Occipital lobe (tissue), 1 donor: ENCODE measurements at regions not wholly inside any gene's neighbourhood (a gene's known extent, or its start where the extent isn't known, plus 50 kb on each side); places are given as distances from the start of the nearest gene placed in this dataset.
"Not testable (repeated sequence)": the region's sequence is repeated elsewhere in the genome, so short reads cannot be mapped to it uniquely, and the experiment has no call there.

Source experiments
- DNase-seq: peaks from one replicate; lab custom pipeline; 2025; lab: John Stamatoyannopoulos, UW

DNA sequence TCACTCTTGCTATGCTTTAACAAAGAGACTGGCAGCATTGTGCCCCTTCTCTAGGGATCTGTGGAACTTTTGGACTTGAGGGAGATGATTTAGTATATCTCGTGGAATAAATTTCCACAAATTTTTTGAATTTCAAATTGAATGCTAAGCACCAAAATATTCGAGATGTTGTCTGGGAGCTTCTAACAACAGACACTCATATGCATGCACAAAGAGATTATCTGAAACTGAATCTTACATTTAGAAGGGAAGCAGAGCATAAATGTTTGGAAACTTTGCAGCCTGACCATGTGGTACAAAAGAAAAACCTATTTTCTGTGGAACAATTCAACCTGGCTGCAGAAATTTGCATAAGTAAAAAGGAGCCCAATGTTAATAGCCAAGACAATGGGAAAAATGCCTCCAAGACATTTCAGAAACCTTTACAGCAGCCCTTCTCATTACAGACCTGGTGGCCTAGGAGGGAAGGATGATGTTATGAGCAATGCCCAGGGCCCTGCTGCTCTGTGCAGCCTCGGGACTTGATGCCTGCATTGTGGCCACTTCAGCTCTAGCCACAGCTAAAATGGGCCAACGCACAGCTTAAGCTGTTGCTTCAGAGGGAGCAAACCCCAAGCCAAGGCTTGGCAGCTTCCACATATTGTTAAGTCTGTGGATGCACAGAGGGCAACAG lies 285.8 kb upstream of the FAM174A start:
- DNase-seq, result no peak

DNA sequence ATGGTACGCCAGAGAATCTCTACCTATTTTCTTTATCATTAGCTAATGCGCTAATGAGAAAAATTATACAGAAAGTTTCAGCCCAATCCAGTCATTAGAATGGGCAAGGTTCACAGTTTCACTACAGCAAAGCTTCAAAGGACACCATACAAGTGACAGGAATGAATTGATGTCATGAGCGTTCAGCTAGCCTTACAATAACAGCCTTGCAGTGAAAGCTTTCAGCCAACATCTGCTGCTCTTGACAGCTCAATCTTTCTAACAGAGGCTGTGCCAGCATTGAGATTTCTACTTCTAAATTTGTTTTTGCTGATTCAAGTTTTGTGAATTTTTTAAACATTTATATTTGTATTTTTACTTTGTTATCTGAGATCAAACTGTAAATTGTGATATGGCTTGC lies 302.4 kb upstream of the FAM174A start:
- DNase-seq, result no peak

DNA sequence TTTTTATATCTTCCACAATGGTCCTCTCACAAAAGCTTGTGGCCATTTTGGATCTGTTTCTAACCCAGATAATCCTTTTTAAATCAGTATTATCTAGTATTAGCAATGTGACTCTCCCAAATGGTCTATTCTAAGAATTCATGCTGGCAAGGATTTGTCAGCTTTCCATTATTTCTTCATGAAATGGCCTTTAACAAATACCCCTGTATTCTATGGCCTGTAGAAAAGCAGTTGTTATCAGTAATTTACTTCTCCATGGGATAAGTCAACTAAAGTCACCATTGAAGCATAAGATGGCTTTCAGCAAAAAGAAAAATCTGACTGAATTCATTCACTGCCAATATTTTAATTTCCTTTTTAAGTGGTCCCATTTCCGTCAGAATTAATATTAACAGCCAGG lies 346.4 kb upstream of the FAM174A start:
- DNase-seq, result no peak

GRCh38 chr5:100188339-100188738 lies 346.8 kb upstream of the FAM174A start:
- no peak for DNase-seq

DNA sequence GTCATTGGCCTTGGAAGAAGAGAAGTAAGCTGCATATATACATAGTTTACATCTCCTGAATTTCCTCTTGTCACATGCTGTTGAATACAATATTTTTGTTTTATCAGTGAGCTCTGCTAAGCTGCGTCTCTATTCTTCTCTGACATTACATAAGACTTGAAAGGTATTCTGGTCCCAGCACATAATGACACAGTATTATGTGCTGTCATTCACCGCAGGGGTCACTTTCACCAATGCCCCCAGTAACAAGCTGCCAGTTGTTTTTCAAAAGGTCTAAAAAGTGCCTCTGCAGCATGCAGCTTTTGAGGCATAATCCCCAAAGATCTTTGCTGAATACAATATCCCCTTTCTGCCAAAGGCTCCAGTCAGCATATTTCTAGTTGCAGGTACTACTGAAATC lies 349.0 kb upstream of the FAM174A start:
- DNase-seq, result no peak

GRCh38 chr5:100182402-100182801 lies 352.8 kb upstream of the FAM174A start:
- DNase-seq, result no peak

DNA sequence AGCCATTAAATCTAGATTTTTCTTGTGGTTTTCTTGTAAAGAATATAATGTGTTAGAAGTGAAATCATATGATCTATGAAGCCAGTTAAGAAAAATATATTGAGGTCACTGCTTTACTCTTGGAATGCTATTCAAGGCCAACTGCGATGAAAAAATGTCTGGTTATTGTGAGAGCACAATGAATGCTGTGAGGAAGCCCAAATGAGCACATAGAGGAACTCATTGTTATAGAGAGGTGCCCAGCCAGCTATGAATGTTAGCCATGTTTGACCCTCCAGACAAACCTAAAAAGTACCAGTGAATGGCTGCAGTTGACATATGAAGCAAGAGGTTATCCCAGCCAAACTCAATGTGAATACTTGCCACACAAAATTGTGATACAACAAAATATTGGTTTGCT lies 359.8 kb upstream of the FAM174A start:
- no peak for DNase-seq

GRCh38 chr5:100165309-100165708 lies 369.9 kb upstream of the FAM174A start:
- no peak for DNase-seq

DNA sequence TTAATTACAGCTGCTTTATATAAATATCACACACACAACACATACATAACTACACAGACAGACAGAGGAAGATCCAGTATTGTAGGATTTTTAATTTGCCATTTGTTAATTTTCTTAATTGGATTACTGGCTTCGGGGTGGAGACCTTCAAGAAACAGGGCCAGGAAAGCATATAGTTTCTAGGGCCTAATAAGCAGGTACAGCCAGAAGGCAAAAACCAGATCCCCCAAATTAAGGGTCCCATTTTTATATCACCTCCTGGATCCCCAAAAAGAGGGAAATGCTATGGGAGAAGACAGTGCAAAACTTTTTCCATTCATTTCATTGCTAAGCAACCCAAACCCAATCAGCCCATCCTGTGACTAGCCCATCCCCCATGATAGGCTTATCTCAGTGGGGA lies 373.3 kb upstream of the FAM174A start:
- DNase-seq, result no peak

- DNase-seq, result no peak
These were observed 378.1 kb upstream of the FAM174A start for GRCh38 chr5:100157066-100157465.

- DNase-seq, result no peak
These were observed 386.9 kb upstream of the FAM174A start for GRCh38 chr5:100148239-100148638.

DNA sequence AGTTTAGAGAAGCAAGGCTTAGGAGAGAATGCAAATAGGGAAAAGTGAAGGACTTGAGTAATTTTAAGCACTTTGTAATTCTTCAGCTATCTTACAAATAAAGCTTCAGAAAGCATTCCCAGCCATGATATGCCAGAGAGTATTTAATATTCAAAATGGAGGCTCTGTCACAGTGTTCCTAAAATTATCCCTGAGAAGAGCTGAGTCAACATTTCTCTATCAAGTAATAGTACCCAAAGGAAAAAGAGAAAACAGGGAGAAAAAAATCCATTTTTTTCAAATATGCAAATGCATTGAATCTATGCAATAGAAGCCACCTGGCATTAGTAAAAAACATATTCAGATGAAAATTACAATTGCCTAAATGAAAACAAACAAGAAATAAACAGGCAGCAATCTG lies 392.6 kb upstream of the FAM174A start:
- no peak for DNase-seq

DNA sequence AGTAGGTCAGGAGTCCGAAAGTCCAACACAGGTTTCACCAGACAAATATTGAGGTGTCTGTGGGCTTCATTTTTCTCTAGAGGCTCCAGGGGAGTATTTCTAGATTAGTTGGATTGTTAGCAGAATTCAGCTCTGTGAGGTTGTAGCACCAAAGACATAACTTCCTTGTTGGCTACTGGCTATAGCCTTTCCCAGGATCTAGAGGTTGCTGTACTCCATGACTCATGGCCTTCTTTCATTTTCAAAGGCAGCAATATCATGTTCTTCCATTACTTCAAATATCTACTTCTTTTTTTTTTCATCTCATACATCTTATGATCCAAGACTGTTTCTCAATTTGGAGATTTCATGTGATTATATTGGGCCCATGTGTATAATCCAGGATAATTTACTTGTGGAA lies 404.0 kb upstream of the FAM174A start:
- no peak for DNase-seq

DNA sequence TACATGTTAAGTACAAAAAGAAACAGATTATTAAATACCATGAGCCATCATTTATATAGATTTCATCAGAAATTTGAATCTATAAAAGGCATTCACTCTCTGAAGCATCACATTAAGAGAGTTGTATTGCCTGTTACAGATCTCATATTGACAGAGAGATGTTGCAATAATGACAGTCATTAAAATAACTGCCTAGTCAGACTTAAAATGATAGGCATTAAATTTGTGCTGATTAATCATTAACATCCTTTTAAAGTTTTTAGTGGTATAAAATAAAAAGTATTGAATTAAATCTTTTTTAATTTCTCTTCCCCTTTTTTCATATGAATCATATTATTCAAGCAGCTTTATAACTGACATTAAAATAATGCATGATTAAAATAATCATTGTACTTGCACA lies 404.9 kb upstream of the FAM174A start:
- no peak for DNase-seq

GRCh38 chr5:100119903-100120302 lies 415.3 kb upstream of the FAM174A start:
- DNase-seq, result no peak

DNA sequence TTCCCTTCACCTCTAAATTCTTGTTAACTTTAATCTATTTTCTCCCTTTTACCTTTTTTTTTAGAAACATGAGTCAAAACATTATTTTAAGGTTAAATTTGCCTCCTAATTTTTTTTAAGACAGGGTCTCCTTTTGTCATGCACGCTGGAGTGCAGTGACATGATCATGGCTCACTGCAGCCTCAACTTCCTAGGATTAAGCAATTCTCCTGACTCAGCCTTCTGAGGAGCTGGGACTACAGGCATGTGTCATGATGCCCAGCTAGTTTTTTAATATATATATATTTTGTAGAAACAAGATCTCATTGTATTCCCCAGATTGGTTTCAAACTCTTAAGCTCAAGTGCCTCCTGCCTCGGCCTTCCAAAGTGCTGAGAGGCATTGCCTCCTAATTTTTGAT lies 424.7 kb upstream of the FAM174A start:
- DNase-seq, result no peak

GRCh38 chr5:100108883-100109282 lies 426.3 kb upstream of the FAM174A start:
- no peak for DNase-seq

GRCh38 chr5:100103592-100104119 lies 431.5 kb upstream of the FAM174A start:
- DNase-seq, result not testable (repeated sequence)

DNA sequence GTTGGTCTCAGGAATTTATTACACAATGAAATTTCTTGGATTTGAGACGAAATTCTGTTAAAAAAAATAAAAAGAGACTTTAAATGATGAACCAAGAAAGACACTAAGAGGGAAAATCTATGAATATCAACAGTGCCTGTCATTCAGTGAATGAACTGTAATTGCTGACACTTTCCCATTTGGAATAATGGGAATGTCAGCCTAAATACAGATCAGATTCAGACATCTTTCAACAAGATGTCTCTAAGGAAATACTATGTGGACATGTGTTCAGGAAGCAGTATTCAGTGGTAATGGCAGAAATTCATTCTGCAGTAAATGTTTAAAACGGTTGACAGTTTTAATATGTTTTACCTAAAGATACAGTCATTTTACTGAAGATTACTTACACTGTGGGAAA lies 433.7 kb upstream of the FAM174A start:
- DNase-seq, result not testable (repeated sequence)

- not testable (repeated sequence) for DNase-seq
These were observed 438.8 kb upstream of the FAM174A start for GRCh38 chr5:100096328-100096727.

DNA sequence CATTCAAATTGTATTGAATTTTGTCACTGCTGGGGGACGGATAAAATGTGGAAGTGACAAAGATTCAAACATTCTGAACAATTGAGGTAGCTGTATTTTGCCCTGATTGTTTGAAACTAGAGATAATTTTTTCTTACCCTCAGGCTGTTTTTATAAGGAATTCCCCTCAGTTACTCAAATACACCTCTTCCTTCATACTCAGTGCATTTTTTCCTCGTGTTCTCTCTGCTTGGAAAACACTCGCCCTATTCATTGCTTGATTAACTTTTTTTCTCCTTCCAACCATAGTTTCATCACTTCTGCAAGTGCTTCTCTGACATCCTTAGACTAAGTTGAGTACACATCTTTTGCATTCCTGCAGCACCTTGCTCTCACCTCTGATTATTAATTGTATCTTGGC lies 454.5 kb upstream of the FAM174A start:
- not testable (repeated sequence) for DNase-seq

DNA sequence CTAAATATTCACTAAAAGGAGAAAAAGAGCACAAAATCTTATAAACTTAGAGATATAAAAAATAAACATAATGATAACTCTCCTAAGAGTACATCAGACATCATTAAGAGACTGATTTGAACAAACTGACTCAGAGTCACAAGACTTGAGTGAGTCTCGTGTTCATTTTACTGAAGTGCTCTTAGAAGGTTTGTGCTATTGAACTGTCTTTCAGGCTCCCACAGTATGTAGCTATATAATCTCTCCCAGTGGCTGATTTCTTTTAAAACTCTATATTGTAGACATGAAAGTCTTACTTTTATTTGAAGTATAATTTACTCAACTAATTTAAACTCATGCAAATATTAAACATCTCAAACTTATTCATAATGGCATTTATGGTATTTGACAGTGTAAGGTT lies 456.0 kb upstream of the FAM174A start:
- not testable (repeated sequence) for DNase-seq

DNA sequence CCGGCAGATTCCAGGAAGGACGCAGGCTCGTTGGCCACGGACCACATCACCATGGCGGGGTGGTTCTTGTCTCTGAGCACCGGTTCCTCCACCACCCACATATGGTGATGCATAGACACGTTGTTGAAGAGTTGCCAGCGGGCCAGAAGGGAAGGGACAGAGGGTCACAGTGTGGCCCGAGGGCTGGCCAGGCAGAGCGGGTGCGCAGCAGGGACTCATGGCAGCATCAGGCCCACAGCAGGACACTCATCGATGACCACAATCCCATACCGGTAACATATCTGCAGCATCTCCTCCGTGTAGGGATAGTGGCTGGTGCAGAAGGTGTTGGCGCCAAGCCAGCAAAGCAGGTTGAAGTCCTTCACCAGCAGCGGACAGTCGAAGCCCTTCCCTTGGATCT lies 469.2 kb upstream of the FAM174A start:
- not testable (repeated sequence) for DNase-seq

DNA sequence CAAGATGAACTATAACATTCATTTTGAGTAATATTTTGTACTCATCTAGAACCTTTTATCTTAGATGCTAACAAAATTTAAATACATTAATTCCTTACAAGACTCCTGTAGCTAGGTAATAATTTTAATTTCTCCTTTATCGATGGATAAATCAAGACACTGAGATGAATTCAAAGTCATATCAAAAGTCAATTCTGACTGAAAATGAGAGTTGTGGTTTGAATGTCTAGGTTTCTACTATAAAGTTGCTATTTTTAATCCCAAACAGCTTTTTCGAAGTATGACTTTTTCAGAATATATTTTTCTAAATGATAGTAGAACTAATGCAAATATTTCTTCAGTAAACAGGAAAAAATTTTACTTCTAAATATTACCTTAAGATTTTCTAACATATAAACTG lies 491.7 kb upstream of the FAM174A start:
- DNase-seq, result no peak
